Type B pancreatic cell (in vitro differentiated cells): ENCODE measurements at regions not wholly inside any gene's neighbourhood (a gene's known extent, or its start where the extent isn't known, plus 50 kb on each side); places are given as distances from the start of the nearest gene placed in this dataset.

Experiments used
- DNase-seq: peaks from one replicate; pipeline ENCODE4 v3.0.0; 2021; ENCODE audit warnings: mixed read lengths; ENCODE audit not compliant: unreplicated experiment; ENCODE audit errors: extremely low spot score
- H3K27ac Mint-ChIP-seq: 2 replicates; pipeline ENCODE4 v1.8.0; 2021; ENCODE audit warnings: mild to moderate bottlenecking, mixed read lengths
- H3K27me3 Mint-ChIP-seq: 2 replicates; pipeline ENCODE4 v1.8.0; 2021; ENCODE audit warnings: mixed read lengths
- H3K36me3 Mint-ChIP-seq: 2 replicates; pipeline ENCODE4 v1.8.0; 2021; ENCODE audit warnings: mixed read lengths
- H3K4me1 Mint-ChIP-seq: one replicate; pipeline ENCODE4 v1.8.0; 2021; ENCODE audit warnings: mixed read lengths; ENCODE audit not compliant: unreplicated experiment
- H3K4me3 Mint-ChIP-seq: 2 replicates; pipeline ENCODE4 v1.8.0; 2021; ENCODE audit warnings: mild to moderate bottlenecking, mixed read lengths
- H3K9me3 Mint-ChIP-seq: 2 replicates; pipeline ENCODE4 v1.8.0; 2021; ENCODE audit warnings: mixed read lengths
- CTCF ChIP-seq: fragments of 200-600 bp; sonication (generic); conservative IDR thresholded peaks from 2 replicates; pipeline ENCODE4 v1.5.0; 2021; ENCODE audit warnings: antibody characterized with exemption, mild to moderate bottlenecking

- Mint-ChIP-seq H3K4me1 (peaks cover 8% of the 10 kb centered on the region), H3K4me3 (no peak overlapping the region), H3K27me3 (peaks cover 9% of the 10 kb centered on the region), H3K9me3 (no peaks in the 10 kb centered on the region), H3K27ac (no peak overlapping the region), H3K36me3 (no peaks in the 10 kb centered on the region)
- no peak for DNase-seq
- TF ChIP-seq CTCF = no peak
Measured at GRCh38 chr10:3236644-3237404, 64.2 kb upstream of the PITRM1 start.

GRCh38 chr10:3235996-3236510, 63.5 kb upstream of the PITRM1 start:
- Mint-ChIP-seq H3K4me1 (peaks cover 8% of the 10 kb centered on the region), H3K27me3 (peaks cover 9% of the 10 kb centered on the region), H3K9me3 (no peaks in the 10 kb centered on the region), H3K27ac (no peak overlapping the region), H3K4me3 (no peak overlapping the region), H3K36me3 (no peaks in the 10 kb centered on the region)
- no peak for TF ChIP-seq CTCF
- no peak for DNase-seq

GRCh38 chr10:3235395-3235794, 62.8 kb upstream of the PITRM1 start:
- Mint-ChIP-seq H3K36me3 (no peaks in the 10 kb centered on the region), H3K4me3 (no peak overlapping the region), H3K4me1 (peaks cover 8% of the 10 kb centered on the region), H3K9me3 (no peaks in the 10 kb centered on the region), H3K27me3 (peaks cover 9% of the 10 kb centered on the region), H3K27ac (no peak overlapping the region)
- no peak for DNase-seq
- TF ChIP-seq CTCF = no peak

GRCh38 chr10:3233486-3233990, 61.0 kb upstream of the PITRM1 start:
- Mint-ChIP-seq H3K27ac (no peak overlapping the region), H3K9me3 (no peaks in the 10 kb centered on the region), H3K36me3 (no peaks in the 10 kb centered on the region), H3K27me3 (peaks cover 6% of the 10 kb centered on the region), H3K4me1 (no peaks in the 10 kb centered on the region), H3K4me3 (no peak overlapping the region)
- DNase-seq = no peak
- TF ChIP-seq CTCF = no peak

- H3K27ac Mint-ChIP-seq = no peak overlapping the region
- no peak overlapping the region for H3K4me3 Mint-ChIP-seq
- no peak for DNase-seq
- no peaks in the 10 kb centered on the region for H3K36me3 Mint-ChIP-seq
- H3K4me1 Mint-ChIP-seq = peaks cover 9% of the 10 kb centered on the region
- H3K9me3 Mint-ChIP-seq = no peaks in the 10 kb centered on the region
- TF ChIP-seq CTCF = no peak
- H3K27me3 Mint-ChIP-seq = no peaks in the 10 kb centered on the region
Measured at GRCh38 chr10:3231951-3232730, 59.6 kb upstream of the PITRM1 start.
